ENCODE measurements at regions not wholly inside any gene's neighbourhood (a gene's known extent, or its start where the extent isn't known, plus 50 kb on each side); places are given as distances from the start of the nearest gene placed in this dataset.

GRCh38 chr1:55554611-55555010 lies 339.4 kb upstream of the USP24 start:
- H3K9ac ChIP-seq (ENCODE audit: insufficient read depth, low read depth, low read length): no peak overlapping the region
- ATAC-seq (no peak), FAIRE-seq (no peak), DNase-seq (ENCODE audit: low spot score) (no peak)
- TF ChIP-seq, protein P1, sequence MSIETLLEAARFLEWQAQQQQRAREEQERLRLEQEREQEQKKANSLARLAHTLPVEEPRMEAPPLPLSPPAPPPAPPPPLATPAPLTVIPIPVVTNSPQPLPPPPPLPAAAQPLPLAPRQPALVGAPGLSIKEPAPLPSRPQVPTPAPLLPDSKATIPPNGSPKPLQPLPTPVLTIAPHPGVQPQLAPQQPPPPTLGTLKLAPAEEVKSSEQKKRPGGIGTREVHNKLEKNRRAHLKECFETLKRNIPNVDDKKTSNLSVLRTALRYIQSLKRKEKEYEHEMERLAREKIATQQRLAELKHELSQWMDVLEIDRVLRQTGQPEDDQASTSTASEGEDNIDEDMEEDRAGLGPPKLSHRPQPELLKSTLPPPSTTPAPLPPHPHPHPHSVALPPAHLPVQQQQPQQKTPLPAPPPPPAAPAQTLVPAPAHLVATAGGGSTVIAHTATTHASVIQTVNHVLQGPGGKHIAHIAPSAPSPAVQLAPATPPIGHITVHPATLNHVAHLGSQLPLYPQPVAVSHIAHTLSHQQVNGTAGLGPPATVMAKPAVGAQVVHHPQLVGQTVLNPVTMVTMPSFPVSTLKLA (IDR thresholded peaks at IDR 0.05): no peak
- TF ChIP-seq HMG20A (CRISPR knock-in tag; IDR thresholded peaks at IDR 0.05; ENCODE audit: borderline replicate concordance) (no peak), NFE2L1 (CRISPR knock-in tag; IDR thresholded peaks at IDR 0.05; ENCODE audit: borderline replicate concordance) (no peak), HNF1A (IDR thresholded peaks at IDR 0.05; ENCODE audit: low read depth) (no peak), HNF1A (CRISPR knock-in tag; IDR thresholded peaks at IDR 0.05; ENCODE audit: borderline replicate concordance) (no peak), TBX3 (IDR thresholded peaks at IDR 0.05; ENCODE audit: borderline replicate concordance) (no peak), PRPF4 (IDR thresholded peaks at IDR 0.05; ENCODE audit: low read depth, low read length, poor library complexity, severe bottlenecking) (no peak), CBX2 (IDR thresholded peaks at IDR 0.05; ENCODE audit: low read depth, low read length) (no peak), CBX2 (CRISPR knock-in tag; IDR thresholded peaks at IDR 0.05; ENCODE audit: low read depth) (no peak), ZNF572 (CRISPR knock-in tag; IDR thresholded peaks at IDR 0.05) (no peak), ZBTB10 (CRISPR knock-in tag; IDR thresholded peaks at IDR 0.05; ENCODE audit: borderline replicate concordance) (no peak), GZF1 (CRISPR knock-in tag; IDR thresholded peaks at IDR 0.05) (no peak), TCF7L2 (IDR thresholded peaks at IDR 0.05; ENCODE audit: low read depth, low read length) (no peak), RARA (CRISPR knock-in tag; IDR thresholded peaks at IDR 0.05) (no peak), ZNF556 (CRISPR knock-in tag; IDR thresholded peaks at IDR 0.05; ENCODE audit: borderline replicate concordance) (no peak)
- TF ChIP-seq, protein P2, sequence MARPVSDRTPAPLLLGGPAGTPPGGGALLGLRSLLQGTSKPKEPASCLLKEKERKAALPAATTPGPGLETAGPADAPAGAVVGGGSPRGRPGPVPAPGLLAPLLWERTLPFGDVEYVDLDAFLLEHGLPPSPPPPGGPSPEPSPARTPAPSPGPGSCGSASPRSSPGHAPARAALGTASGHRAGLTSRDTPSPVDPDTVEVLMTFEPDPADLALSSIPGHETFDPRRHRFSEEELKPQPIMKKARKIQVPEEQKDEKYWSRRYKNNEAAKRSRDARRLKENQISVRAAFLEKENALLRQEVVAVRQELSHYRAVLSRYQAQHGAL (CRISPR knock-in tag; IDR thresholded peaks at IDR 0.05; ENCODE audit: not compliant biosample characterization): no peak
- H3K9me3 ChIP-seq (ENCODE audit: low read length): no peaks in the 10 kb centered on the region
- no peak overlapping the region for H2AFZ ChIP-seq (ENCODE audit: low read length)
- intact Hi-C loops (cut with micrococcal nuclease; ENCODE audit: unreplicated experiment) (no loop called here), in situ Hi-C loops (cut with HindIII; ENCODE audit: extremely low pct_ligation_motif_present, low pct_unique_long_range_greater_than_20kb) (no loop called here)
- no peaks in the 10 kb centered on the region for H3K79me2 ChIP-seq (ENCODE audit: insufficient read depth, low read length)
- ChIA-PET CTCF (ENCODE audit: low intra/inter-chr PET ratio, low total read pairs) (no interaction called here), POLR2A (no interaction called here)
- no peaks in the 10 kb centered on the region for H3K36me3 ChIP-seq (replicated peaks in 1 of 2; ENCODE audit: control insufficient read depth in 1 of 2, insufficient read depth in 2 of 2, low read length in 2 of 2)
- 84% methylated on average over 3 of the region's 3 CpGs for WGBS (ENCODE audit: low lambda C conversion rate)
- no peak overlapping the region for H3K27ac ChIP-seq (ENCODE audit: extremely low read length, insufficient read depth, low read length)
- no TSS peak for BruUV-seq (replicated peaks)
- H3K4me2 ChIP-seq (ENCODE audit: low read depth, low read length): no peak overlapping the region
- peaks cover 0 to 3% of the 10 kb centered on the region in 2 experiments; a peak in 1 of 5 replicates for H3K27me3 ChIP-seq (ENCODE audit: control insufficient read depth in 1 of 2, insufficient read depth in 2 of 2, low read length in 2 of 2)
- H3K4me3 ChIP-seq (replicated peaks in 1 of 3; ENCODE audit: insufficient read depth in 1 of 3, low read depth in 2 of 3, low read length in 3 of 3): no peak overlapping the region
- no peaks in the 10 kb centered on the region for H4K20me1 ChIP-seq (ENCODE audit: insufficient read depth, low read length)
- H3K4me1 ChIP-seq (ENCODE audit: insufficient read depth, low read length): peaks cover 6% of the 10 kb centered on the region; the same call in 1 of the 2 replicates
